ENCODE measurements at regions not wholly inside any gene's neighbourhood (a gene's known extent, or its start where the extent isn't known, plus 50 kb on each side); places are given as distances from the start of the nearest gene placed in this dataset.

GRCh38 chr4:30536231-30536630 lies 183.9 kb upstream of the PCDH7 start:
- no peak for TF ChIP-seq CTCF (IDR thresholded peaks at IDR 0.05 in 4 of 5, conservative IDR thresholded peaks at IDR 0.05 in 1 of 5)
- no peak for TF ChIP-seq POLR2A (IDR thresholded peaks at IDR 0.05)
